Tibial nerve (tissue), 4 donors: ENCODE measurements at regions not wholly inside any gene's neighbourhood (a gene's known extent, or its start where the extent isn't known, plus 50 kb on each side); places are given as distances from the start of the nearest gene placed in this dataset.
"Not testable (repeated sequence)": the region's sequence is repeated elsewhere in the genome, so short reads cannot be mapped to it uniquely, and the experiment has no call there.

Experiments
- DNase-seq, 2 donors: peaks; one replicate each; pipeline ENCODE4 v3.0.0-alpha.2; 2019; ENCODE audit warnings: low spot score in 2 of 2
- H3K27ac ChIP-seq, 4 donors: fragments of 200-600 bp; sonication (generic) in 3 of 4; one replicate each; pipeline ENCODE4 v1.5.1; 2017 to 2019; ENCODE audit warnings: mild to moderate bottlenecking in 1 of 4
- H3K27me3 ChIP-seq, 2 donors: fragments of 200-600 bp; sonication (generic) in 1 of 2; one replicate each; pipeline versions ENCODE4 v1.5.1 to v1.6.0; 2017 to 2019
- H3K36me3 ChIP-seq, 3 donors: fragments of 200-600 bp; sonication (generic); one replicate each; pipeline ENCODE4 v1.5.1; 2018 to 2019
- H3K4me1 ChIP-seq, 4 donors: fragments of 200-600 bp; sonication (generic) in 3 of 4; one replicate each; pipeline ENCODE4 v1.5.1; 2017 to 2019
- H3K4me3 ChIP-seq, 4 donors: fragments of 200-600 bp; sonication (generic) in 3 of 4; one replicate each; pipeline ENCODE4 v1.5.1; 2017 to 2019; ENCODE audit warnings: mild to moderate bottlenecking in 1 of 4, moderate library complexity in 1 of 4
- H3K9me3 ChIP-seq, 4 donors: fragments of 200-600 bp; sonication (generic) in 3 of 4; one replicate each; pipeline ENCODE4 v1.5.1; 2017 to 2019
- EP300 ChIP-seq, 2 donors: sonication (generic); formaldehyde crosslinking; IDR thresholded peaks; one replicate each; pipeline ENCODE4 v1.6.1; 2017; ENCODE audit warnings: antibody characterized with exemption in 2 of 2, mild to moderate bottlenecking in 1 of 2
- POLR2A ChIP-seq, 2 donors: fragments of 450-650 bp; IDR thresholded peaks; one replicate each; pipeline ENCODE4 v1.6.1; 2017; ENCODE audit warnings: antibody characterized with exemption in 2 of 2, mild to moderate bottlenecking in 2 of 2, moderate library complexity in 2 of 2
- WGBS, 2 donors: methylation state at CpG; one replicate each; pipeline ENCODE4 v1.1.5; 2018; 5-methylcytosine and 5-hydroxymethylcytosine counted together
- TF ChIP-seq, protein P1 (sequence below), 5 experiments: fragments of 200-600 bp in 3 of 5; fragments of 450-650 bp in 2 of 5; sonication (generic) in 3 of 5; IDR thresholded peaks; one replicate each; pipeline ENCODE4 v1.5.1; 2016 to 2019; ENCODE audit warnings: antibody characterized with exemption in 5 of 5, mild to moderate bottlenecking in 3 of 5, moderate library complexity in 2 of 5

- Histone ChIP-seq H3K27me3 (no peaks in the 10 kb centered on the region), H3K9me3 (no peaks in the 10 kb centered on the region), H3K4me3 (no peak overlapping the region), H3K27ac (no peak overlapping the region), H3K36me3 (no peaks in the 10 kb centered on the region), H3K4me1 (no peaks in the 10 kb centered on the region)
- TF ChIP-seq, protein P1, sequence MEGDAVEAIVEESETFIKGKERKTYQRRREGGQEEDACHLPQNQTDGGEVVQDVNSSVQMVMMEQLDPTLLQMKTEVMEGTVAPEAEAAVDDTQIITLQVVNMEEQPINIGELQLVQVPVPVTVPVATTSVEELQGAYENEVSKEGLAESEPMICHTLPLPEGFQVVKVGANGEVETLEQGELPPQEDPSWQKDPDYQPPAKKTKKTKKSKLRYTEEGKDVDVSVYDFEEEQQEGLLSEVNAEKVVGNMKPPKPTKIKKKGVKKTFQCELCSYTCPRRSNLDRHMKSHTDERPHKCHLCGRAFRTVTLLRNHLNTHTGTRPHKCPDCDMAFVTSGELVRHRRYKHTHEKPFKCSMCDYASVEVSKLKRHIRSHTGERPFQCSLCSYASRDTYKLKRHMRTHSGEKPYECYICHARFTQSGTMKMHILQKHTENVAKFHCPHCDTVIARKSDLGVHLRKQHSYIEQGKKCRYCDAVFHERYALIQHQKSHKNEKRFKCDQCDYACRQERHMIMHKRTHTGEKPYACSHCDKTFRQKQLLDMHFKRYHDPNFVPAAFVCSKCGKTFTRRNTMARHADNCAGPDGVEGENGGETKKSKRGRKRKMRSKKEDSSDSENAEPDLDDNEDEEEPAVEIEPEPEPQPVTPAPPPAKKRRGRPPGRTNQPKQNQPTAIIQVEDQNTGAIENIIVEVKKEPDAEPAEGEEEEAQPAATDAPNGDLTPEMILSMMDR (IDR thresholded peaks at IDR 0.05): no peak
- no peak for TF ChIP-seq POLR2A (IDR thresholded peaks at IDR 0.05)
- no peak for TF ChIP-seq EP300 (IDR thresholded peaks at IDR 0.05)
- WGBS, 2 donors: 79 to 82% methylated on average over 5 of the region's 5 CpGs
- no peak for DNase-seq
Observed at GRCh38 chr2:59236723-59237122, 995.6 kb upstream of the FANCL start.

DNA sequence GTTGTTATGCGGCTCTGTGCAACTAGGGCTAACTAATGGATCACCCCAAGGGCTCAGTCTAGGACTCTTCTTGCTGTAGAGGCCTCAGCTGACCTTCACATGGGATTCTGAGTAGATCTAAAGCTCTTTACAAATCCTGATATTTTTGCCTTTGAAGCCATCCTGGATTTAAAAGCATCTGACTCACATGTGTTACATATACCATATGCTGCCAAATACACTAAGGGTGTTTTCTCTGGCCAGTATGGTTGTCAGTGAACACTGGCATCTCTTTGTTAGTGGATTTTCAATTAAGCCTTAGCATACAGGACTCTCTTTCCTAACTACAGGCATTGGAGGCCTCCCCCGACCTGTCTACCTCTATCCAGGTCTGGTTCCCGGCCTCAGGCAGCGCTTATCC lies 992.8 kb upstream of the FANCL start:
- no peaks in the 10 kb centered on the region for H3K27me3 ChIP-seq
- no peaks in the 10 kb centered on the region for H3K36me3 ChIP-seq
- WGBS, 2 donors: 85 to 95% methylated on average over 4 of the region's 4 CpGs
- H3K4me3 ChIP-seq: no peak overlapping the region
- H3K27ac ChIP-seq: no peak overlapping the region
- no peak for DNase-seq
- TF ChIP-seq EP300 (IDR thresholded peaks at IDR 0.05): no peak
- TF ChIP-seq, protein P1 (IDR thresholded peaks at IDR 0.05): no peak
- TF ChIP-seq POLR2A (IDR thresholded peaks at IDR 0.05): no peak
- no peaks in the 10 kb centered on the region for H3K4me1 ChIP-seq
- H3K9me3 ChIP-seq: no peaks in the 10 kb centered on the region

DNA sequence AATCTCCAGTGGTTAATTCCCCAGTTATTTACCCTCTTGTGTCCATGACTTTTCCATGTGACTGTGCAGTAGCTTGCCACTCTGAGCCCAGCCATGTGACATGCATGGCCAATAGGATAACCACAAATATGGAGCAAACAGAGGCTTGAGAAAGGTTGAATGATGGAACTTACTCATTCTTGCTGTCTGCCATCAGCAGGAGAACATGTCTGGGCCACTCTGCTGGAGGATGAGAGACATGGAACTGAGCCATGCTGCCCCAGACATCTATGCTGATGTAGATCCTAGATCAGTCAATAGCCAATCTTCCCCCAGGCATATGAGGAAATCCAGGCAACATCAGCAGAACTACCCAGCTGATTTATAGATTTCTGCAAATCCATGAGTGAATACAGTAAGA lies 992.3 kb upstream of the FANCL start:
- no peak for DNase-seq
- no peak overlapping the region for H3K4me3 ChIP-seq
- no peaks in the 10 kb centered on the region for H3K36me3 ChIP-seq
- no peaks in the 10 kb centered on the region for H3K4me1 ChIP-seq
- no peak overlapping the region for H3K27ac ChIP-seq
- no peaks in the 10 kb centered on the region for H3K9me3 ChIP-seq
- no peaks in the 10 kb centered on the region for H3K27me3 ChIP-seq
- TF ChIP-seq, protein P1 (IDR thresholded peaks at IDR 0.05): no peak
- TF ChIP-seq POLR2A (IDR thresholded peaks at IDR 0.05) (no peak), EP300 (IDR thresholded peaks at IDR 0.05) (no peak)

DNA sequence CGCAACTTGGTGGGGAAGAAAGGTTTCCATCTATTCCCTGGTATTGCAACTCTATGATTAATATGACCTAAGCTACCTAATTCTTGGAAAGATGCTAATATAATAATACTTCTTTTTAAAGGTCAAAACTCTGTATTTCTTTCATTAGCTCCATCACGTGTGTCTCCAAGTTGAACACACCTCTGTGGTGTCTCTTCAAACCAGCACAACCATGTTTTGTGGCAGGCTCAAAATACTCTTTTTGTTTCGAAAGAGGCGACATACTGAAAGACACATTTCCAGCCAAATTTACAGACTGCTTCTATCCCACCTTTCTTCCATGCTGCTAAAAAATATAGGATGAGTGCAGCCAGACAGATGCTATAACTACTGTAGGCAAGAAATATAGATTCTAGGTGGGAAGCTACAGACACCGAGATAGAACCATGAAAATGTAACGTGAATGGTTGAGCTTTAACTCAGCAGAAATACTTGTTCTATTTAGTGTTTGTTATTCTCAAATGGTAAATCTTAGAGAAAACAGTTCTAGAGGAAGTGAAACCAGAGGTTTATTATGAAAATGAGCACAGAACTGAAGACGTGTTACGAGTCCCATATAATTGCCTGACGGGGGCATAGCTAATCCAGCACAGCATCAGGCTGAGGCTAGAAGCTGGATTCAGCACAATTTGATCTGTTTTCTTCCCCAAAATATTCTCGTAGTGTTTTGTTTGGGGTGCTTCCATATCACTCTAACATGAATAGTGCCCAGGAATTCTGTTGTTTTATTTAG lies 991.5 kb upstream of the FANCL start:
- H3K4me3 ChIP-seq: no peak overlapping the region
- TF ChIP-seq POLR2A (IDR thresholded peaks at IDR 0.05) (no peak), EP300 (IDR thresholded peaks at IDR 0.05) (no peak)
- TF ChIP-seq, protein P1 (IDR thresholded peaks at IDR 0.05): no peak
- H3K9me3 ChIP-seq: no peaks in the 10 kb centered on the region
- H3K4me1 ChIP-seq: no peaks in the 10 kb centered on the region
- H3K27ac ChIP-seq: no peak overlapping the region
- no peaks in the 10 kb centered on the region for H3K27me3 ChIP-seq
- no peaks in the 10 kb centered on the region for H3K36me3 ChIP-seq
- DNase-seq: no peak
- 72 to 77% methylated on average over 10 of the region's 10 CpGs for WGBS, 2 donors

DNA sequence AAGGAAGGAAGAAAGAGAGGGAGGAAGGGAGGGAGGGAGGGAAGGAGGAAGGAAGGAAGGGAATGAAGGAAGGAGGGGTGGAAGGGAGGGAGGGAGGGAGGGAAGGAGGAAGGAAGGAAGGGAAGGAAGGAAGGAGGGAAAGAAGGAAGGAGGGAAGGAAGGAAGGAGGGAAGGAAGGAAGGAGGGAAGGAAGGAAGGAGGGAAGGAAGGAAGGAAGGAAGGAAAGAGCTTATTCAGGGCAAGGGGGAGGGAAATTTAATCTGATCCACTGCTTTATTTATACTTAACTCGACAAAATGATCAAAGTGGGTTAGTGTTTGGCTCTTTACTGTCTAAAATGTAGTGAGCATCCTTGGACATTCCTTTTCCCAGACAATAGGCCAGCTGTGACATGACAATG lies 985.2 kb upstream of the FANCL start:
- not testable (repeated sequence) for DNase-seq, H3K4me1 ChIP-seq, H3K9me3 ChIP-seq, H3K27me3 ChIP-seq, H3K27ac ChIP-seq, H3K36me3 ChIP-seq, H3K4me3 ChIP-seq
- WGBS, 2 donors: 89 to 94% methylated on average over 1 of the region's 1 CpG

- H3K27ac ChIP-seq: no peak overlapping the region
- H3K4me3 ChIP-seq: no peak overlapping the region
- DNase-seq: no peak
- no peaks in the 10 kb centered on the region for H3K4me1 ChIP-seq
- H3K36me3 ChIP-seq: no peaks in the 10 kb centered on the region
- TF ChIP-seq POLR2A (IDR thresholded peaks at IDR 0.05) (no peak), EP300 (IDR thresholded peaks at IDR 0.05) (no peak)
- TF ChIP-seq, protein P1 (IDR thresholded peaks at IDR 0.05): no peak
- no peaks in the 10 kb centered on the region for H3K27me3 ChIP-seq
- no peaks in the 10 kb centered on the region for H3K9me3 ChIP-seq
Observed at GRCh38 chr2:59223742-59224141, 982.6 kb upstream of the FANCL start.
